Loucy (cell line): ENCODE measurements at regions not wholly inside any gene's neighbourhood (a gene's known extent, or its start where the extent isn't known, plus 50 kb on each side); places are given as distances from the start of the nearest gene placed in this dataset.

ENCODE experiments used
- H2AFZ ChIP-seq: fragments of 200-600 bp; sonication (generic); 2 replicates; pipeline ENCODE4 v1.6.0; 2016; ENCODE audit warnings: antibody characterized with exemption, mild to moderate bottlenecking, low read length, moderate library complexity
- H3F3A ChIP-seq: fragments of 200-600 bp; 2 replicates; pipeline ENCODE4 v1.6.0; 2016; ENCODE audit warnings: antibody characterized with exemption, low read depth, mild to moderate bottlenecking
- H3K27me3 ChIP-seq: fragments of 200-600 bp; sonication (generic); 2 replicates; pipeline ENCODE4 v1.6.1; 2014; ENCODE audit warnings: low read length, mild to moderate bottlenecking; ENCODE audit not compliant: insufficient read depth, poor library complexity, severe bottlenecking
- H3K36me3 ChIP-seq: fragments of 200-600 bp; sonication (generic); 2 replicates; pipeline ENCODE4 v1.6.1; 2016; ENCODE audit warnings: low read length; ENCODE audit not compliant: insufficient read depth
- H3K4me1 ChIP-seq: fragments of 200-600 bp; sonication (generic); 2 replicates; pipeline ENCODE4 v1.5.1; 2014; ENCODE audit warnings: low read length, mild to moderate bottlenecking; ENCODE audit not compliant: insufficient read depth, poor library complexity, severe bottlenecking
- H3K4me2 ChIP-seq: fragments of 200-600 bp; sonication (generic); 2 replicates; pipeline ENCODE4 v1.6.0; 2014; ENCODE audit warnings: antibody characterized with exemption, low read length, low read depth, mild to moderate bottlenecking; ENCODE audit not compliant: poor library complexity, severe bottlenecking
- H3K4me3 ChIP-seq: fragments of 200-600 bp; sonication (generic); 2 replicates; pipeline ENCODE4 v1.5.1; 2014; ENCODE audit warnings: low read length, mild to moderate bottlenecking, mixed read lengths; ENCODE audit not compliant: poor library complexity, severe bottlenecking
- H3K79me2 ChIP-seq: fragments of 200-600 bp; sonication (generic); 2 replicates; pipeline ENCODE4 v1.6.1; 2014; ENCODE audit warnings: low read length; ENCODE audit not compliant: insufficient read depth
- H3K9ac ChIP-seq: fragments of 200-600 bp; sonication (generic); 2 replicates; pipeline ENCODE4 v1.6.0; 2014; ENCODE audit warnings: mild to moderate bottlenecking, low read depth, low read length, moderate library complexity; ENCODE audit not compliant: poor library complexity, severe bottlenecking
- H3K9me2 ChIP-seq: fragments of 200-600 bp; sonication (generic); replicated peaks from 2 replicates; pipeline ENCODE4 v1.6.1; 2016; ENCODE audit warnings: low read depth, low read length, mixed read lengths
- H3K9me3 ChIP-seq: fragments of 200-600 bp; sonication (generic); 2 replicates; pipeline ENCODE4 v1.6.1; 2014; ENCODE audit warnings: mild to moderate bottlenecking, antibody characterized with exemption, low read length, low read depth; ENCODE audit not compliant: insufficient read depth
- H4K20me1 ChIP-seq: fragments of 200-600 bp; sonication (generic); 2 replicates; pipeline ENCODE4 v1.6.0; 2014; ENCODE audit warnings: antibody characterized with exemption, low read length, mild to moderate bottlenecking; ENCODE audit not compliant: insufficient read depth, poor library complexity, severe bottlenecking
- EZH2phosphoT487 ChIP-seq: fragments of 200-600 bp; IDR thresholded peaks from 2 replicates; pipeline ENCODE4 v1.6.1; 2018; ENCODE audit warnings: antibody characterized with exemption, mild to moderate bottlenecking, moderate library complexity, borderline replicate concordance
- TF ChIP-seq, protein P1 (sequence below): fragments of 200-600 bp; sonication (generic); conservative IDR thresholded peaks from 2 replicates; pipeline ENCODE4 v1.5.1; 2014; ENCODE audit warnings: mild to moderate bottlenecking, antibody characterized with exemption, low read length

GRCh38 chr5:124550731-124551130, 195.7 kb downstream of the ZNF608 start:
- Histone ChIP-seq H3K9ac (no peak overlapping the region), H3K9me2 (no peaks in the 10 kb centered on the region)
- TF ChIP-seq EZH2phosphoT487: no peak
- TF ChIP-seq, protein P1, sequence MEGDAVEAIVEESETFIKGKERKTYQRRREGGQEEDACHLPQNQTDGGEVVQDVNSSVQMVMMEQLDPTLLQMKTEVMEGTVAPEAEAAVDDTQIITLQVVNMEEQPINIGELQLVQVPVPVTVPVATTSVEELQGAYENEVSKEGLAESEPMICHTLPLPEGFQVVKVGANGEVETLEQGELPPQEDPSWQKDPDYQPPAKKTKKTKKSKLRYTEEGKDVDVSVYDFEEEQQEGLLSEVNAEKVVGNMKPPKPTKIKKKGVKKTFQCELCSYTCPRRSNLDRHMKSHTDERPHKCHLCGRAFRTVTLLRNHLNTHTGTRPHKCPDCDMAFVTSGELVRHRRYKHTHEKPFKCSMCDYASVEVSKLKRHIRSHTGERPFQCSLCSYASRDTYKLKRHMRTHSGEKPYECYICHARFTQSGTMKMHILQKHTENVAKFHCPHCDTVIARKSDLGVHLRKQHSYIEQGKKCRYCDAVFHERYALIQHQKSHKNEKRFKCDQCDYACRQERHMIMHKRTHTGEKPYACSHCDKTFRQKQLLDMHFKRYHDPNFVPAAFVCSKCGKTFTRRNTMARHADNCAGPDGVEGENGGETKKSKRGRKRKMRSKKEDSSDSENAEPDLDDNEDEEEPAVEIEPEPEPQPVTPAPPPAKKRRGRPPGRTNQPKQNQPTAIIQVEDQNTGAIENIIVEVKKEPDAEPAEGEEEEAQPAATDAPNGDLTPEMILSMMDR: no peak

DNA sequence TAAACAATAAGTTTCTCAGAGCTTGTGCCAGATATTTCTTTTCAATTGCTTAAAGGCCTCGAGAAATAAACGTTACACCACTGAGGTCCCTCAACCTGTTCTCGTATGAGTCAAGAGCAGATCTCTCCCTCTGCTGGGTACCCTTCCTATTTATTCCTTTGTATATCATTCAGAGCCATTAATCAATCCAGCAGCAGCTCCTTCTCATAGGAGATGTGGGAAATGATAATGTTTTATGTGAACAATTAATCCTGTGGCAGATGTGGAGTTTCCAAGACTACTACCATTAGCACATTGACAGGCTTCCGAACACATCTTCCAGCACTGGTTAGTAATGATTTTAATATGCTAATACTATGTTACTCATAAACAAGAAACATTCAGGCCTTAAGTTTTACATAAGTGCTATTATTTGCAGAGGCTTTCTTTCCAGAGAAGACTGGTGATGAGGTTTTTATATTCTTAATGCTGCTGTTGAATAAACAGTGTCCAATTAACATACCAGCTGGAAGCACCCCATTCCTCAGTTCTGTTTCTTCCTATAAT, 196.5 kb downstream of the ZNF608 start:
- no peaks in the 10 kb centered on the region for H3K9me3 ChIP-seq

More at GRCh38 chr5:124550731-124551130, 195.7 kb downstream of the ZNF608 start:
- no peaks in the 10 kb centered on the region for H3K27me3 ChIP-seq
- H3K36me3 ChIP-seq: no peaks in the 10 kb centered on the region
- no peak overlapping the region for H3K4me2 ChIP-seq
- no peaks in the 10 kb centered on the region for H3F3A ChIP-seq
- no peaks in the 10 kb centered on the region for H3K79me2 ChIP-seq
- no peaks in the 10 kb centered on the region for H3K4me1 ChIP-seq
- H2AFZ ChIP-seq: no peak overlapping the region
- no peak overlapping the region for H3K4me3 ChIP-seq
- no peaks in the 10 kb centered on the region for H4K20me1 ChIP-seq
- no peaks in the 10 kb centered on the region for H3K9me3 ChIP-seq

DNA sequence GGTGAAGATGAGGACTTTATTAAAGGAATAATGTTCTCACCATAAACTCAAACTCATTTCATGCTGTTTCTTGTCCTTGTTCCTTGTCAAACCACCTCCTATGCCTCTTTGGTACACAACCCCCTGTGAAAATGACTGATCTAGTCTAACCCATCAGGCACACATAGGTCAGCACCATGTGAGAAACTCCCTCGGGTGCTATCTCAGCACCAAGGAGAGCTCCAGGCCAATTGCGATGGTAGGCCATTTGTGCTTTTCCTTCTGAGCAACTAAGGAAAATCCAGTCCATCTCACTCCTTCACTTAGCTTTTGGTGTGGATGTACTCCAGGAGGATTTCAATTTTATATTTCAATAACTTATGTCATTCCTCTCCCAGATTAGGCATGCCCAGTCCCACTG, 199.8 kb downstream of the ZNF608 start:
- Histone ChIP-seq H3K4me2 (no peak overlapping the region), H3K9ac (no peak overlapping the region), H3K27me3 (no peaks in the 10 kb centered on the region), H3K9me2 (no peaks in the 10 kb centered on the region), H3K4me1 (no peaks in the 10 kb centered on the region), H4K20me1 (no peaks in the 10 kb centered on the region), H3F3A (no peaks in the 10 kb centered on the region), H3K79me2 (no peaks in the 10 kb centered on the region), H2AFZ (no peak overlapping the region), H3K9me3 (no peaks in the 10 kb centered on the region), H3K4me3 (no peak overlapping the region), H3K36me3 (no peaks in the 10 kb centered on the region)
- TF ChIP-seq EZH2phosphoT487: no peak
- TF ChIP-seq, protein P1: no peak

More for the DNA sequence above, 196.5 kb downstream of the ZNF608 start:
- Histone ChIP-seq H3K36me3 (no peaks in the 10 kb centered on the region), H3K9me2 (no peaks in the 10 kb centered on the region), H3K4me3 (no peak overlapping the region), H3K4me1 (no peaks in the 10 kb centered on the region), H3K9ac (no peak overlapping the region), H4K20me1 (no peaks in the 10 kb centered on the region), H2AFZ (no peak overlapping the region), H3F3A (no peaks in the 10 kb centered on the region), H3K4me2 (no peak overlapping the region), H3K27me3 (no peaks in the 10 kb centered on the region), H3K79me2 (no peaks in the 10 kb centered on the region)
- TF ChIP-seq, protein P1: no peak
- TF ChIP-seq EZH2phosphoT487: no peak
